HG03520 (cell line): ENCODE measurements at regions not wholly inside any gene's neighbourhood (a gene's known extent, or its start where the extent isn't known, plus 50 kb on each side); places are given as distances from the start of the nearest gene placed in this dataset.
"Not testable (repeated sequence)": the region's sequence is repeated elsewhere in the genome, so short reads cannot be mapped to it uniquely, and the experiment has no call there.

ENCODE experiments used
- ATAC-seq: cut with Tn5 transposase; IDR thresholded peaks from one replicate; pipeline ENCODE4 v1.9.1; 2021; ENCODE audit warnings: mild to moderate bottlenecking, moderate library complexity; ENCODE audit not compliant: unreplicated experiment

DNA sequence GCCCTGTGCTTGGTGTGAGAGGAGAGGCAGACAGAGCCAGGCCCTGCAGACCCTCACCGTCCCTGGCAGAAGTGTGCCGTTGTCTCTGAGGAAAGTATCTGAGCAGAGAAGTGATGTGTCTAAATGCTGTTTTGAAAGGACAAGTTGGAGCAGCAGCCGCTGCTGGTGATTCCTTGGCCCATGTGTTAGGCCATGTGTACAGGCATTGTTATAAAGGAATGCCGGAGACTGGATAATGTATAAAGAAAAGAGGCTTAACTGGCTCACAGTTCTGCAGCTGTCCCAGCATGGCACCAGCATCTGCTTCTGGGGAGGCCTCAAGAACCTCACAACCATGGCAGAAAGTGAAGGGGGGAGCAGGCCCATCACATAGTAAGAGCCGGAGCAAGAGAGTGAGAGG, 334.6 kb upstream of the ATP10A start:
- no peak for ATAC-seq

GRCh38 chr15:26197060-26197459, 333.9 kb upstream of the ATP10A start:
- ATAC-seq = no peak

GRCh38 chr15:26191193-26191592, 328.1 kb upstream of the ATP10A start:
- ATAC-seq = no peak

GRCh38 chr15:26186138-26186537, 323.0 kb upstream of the ATP10A start:
- ATAC-seq = not testable (repeated sequence)

DNA sequence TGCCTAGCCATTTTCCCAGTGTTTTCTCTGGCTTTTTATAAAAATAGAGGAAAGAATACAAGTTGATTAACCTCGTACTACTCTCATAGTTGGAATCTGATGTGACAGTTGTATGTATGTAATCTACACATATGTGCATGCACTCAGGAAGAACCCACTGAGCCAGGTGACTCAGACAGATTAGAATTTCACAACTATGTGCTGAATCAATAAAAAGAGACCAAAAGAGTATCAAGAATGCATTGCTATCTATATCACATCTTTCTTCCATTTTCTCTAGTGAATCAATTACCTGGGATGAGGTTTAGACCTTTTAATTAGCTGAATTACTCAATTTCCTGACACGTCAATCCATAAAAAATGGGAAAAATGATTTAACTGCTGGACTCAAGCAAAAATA, 319.3 kb upstream of the ATP10A start:
- ATAC-seq = no peak

- ATAC-seq = no peak
Measured at GRCh38 chr15:26179906-26180305, 316.8 kb upstream of the ATP10A start.

GRCh38 chr15:26178640-26179220, 315.6 kb upstream of the ATP10A start:
- ATAC-seq = no peak

DNA sequence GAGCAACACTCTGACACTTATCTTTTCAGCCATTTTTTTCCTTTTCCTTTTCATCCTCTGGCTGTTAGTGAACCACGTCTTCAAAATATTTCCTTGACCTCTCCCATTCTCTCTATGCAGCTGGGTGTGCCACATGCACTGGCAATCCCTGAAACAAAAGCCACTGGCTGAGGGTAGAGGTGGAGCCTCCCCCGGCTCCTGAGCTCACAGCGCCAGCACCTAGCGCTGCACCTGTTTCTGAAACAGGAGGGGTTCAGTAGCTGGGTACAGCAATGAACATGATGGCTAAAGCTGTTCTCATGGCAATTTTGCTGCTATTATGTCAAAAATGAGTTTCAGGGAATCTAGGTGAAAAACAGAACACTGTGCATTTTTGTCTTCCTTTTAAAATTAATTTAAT, 314.7 kb upstream of the ATP10A start:
- ATAC-seq = no peak

DNA sequence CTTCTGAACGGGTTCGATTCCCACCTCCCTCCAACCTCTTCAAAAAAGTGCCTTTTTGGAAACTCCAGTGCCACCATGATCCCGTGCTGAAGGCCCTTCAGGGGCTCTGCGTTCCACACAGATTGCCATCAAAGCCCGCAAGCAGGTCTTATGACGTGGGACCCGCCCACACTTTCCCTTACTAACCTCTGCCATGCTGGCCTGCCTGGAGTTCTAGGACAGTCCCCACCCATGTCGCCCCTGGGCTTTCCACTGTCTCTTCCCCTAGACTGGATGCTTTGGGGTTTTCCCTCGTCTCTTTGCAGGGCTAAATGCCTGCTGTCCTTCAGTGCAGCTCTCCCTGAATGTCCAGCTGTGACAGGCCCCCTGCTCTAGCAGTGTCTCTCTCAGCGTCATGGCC, 313.7 kb upstream of the ATP10A start:
- no peak for ATAC-seq

DNA sequence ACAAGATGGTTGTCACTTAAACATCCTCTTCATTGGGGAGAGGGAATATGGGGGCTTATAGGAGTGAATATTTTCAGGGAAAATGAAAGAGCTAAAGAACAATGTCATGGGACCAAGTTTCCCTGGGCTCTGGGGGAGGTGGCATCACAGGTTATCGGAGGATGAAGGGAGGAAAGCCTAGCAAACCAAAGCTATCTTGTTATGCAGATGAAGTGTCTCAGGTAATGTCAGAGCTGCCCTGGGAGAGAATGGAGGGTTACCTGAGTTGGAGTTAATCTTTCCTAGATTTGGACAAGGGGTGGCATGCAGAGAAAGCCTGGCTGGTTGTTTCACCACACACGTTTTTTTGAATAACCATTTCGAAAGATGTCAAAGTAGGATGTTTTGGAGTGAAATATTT, 308.1 kb upstream of the ATP10A start:
- ATAC-seq = no peak

- no peak for ATAC-seq
Measured at GRCh38 chr15:26166429-26166828, 303.3 kb upstream of the ATP10A start.

DNA sequence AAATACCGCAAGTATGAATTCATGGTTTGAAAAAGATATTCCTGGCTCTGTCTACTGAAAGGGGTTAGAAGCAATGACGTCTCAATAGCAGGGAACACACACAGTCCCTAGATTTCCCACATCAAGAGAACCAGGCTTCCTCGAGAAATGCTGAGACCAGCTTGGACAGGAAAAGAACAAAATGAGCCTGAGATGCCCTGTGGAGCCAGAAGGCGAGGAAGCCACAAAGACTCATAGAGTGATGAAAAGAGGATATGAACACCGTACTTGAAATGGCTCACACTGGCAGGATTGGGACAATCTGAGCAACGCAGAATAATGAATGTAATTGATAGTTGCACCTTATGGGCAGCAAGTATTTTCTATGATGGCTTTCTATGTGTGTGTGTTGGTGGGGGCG, 302.4 kb upstream of the ATP10A start:
- ATAC-seq = no peak

GRCh38 chr15:26160343-26160742, 297.2 kb upstream of the ATP10A start:
- no peak for ATAC-seq

GRCh38 chr15:26158176-26158575, 295.0 kb upstream of the ATP10A start:
- ATAC-seq = no peak

DNA sequence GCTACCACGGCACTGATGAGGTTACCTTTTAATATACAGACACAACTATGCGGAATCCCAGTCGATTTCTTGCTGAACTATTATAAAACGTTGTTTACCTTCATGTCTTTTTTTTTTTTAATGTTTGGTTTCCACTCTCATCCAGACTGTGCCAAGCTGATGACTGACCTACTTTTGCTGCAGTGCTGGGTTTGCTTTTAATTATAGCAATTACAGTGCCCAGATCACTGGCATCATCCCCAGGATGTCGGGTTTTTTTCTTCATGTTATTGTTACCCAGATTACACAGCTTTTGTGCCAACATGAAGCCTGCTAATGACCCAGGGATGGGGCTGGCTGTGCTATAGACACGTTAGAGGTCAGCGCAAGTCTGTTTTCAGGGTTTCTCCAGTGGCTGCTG, 294.0 kb upstream of the ATP10A start:
- no peak for ATAC-seq

- no peak for ATAC-seq
Measured at GRCh38 chr15:26156051-26156450, 292.9 kb upstream of the ATP10A start.

- no peak for ATAC-seq
Measured at GRCh38 chr15:26148156-26148860, 285.2 kb upstream of the ATP10A start.

DNA sequence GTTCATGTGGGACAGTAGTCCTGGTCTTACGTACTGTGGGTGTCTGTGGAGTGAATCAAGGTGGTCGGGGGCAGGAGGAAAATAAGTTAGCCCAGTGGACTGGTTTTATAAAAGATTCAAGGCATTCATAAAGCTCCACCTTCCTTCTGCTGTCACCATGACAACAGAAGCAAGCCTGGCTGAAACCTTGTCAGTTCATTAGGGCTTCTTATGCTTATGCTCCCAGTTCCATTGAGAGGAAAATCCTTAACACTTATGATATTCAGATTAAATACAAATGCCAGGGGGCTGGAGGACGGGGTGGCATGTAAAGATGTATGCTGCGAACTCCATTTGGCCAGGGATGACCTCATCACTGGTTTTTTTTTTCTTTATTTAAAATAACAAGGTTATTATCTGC, 283.1 kb upstream of the ATP10A start:
- no peak for ATAC-seq

DNA sequence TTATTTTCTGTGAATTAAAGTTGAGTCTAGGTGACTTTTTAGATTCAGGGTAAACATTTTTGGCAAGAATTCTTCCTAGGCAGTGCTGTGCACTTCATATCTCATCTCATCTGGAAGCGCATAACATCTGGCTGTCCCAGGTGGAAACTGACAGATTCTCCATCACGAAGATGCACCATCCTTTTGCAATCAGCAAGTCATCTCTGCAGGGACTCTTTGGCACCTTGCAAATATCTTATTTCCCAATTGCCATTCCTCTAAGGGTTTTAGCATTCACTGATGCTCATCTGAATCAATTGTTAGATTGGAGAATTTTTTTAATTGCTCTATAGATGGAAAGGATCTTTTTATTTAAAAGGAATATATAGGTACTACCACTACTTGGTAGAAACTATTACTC, 282.7 kb upstream of the ATP10A start:
- no peak for ATAC-seq

GRCh38 chr15:26144836-26145235, 281.7 kb upstream of the ATP10A start:
- no peak for ATAC-seq

DNA sequence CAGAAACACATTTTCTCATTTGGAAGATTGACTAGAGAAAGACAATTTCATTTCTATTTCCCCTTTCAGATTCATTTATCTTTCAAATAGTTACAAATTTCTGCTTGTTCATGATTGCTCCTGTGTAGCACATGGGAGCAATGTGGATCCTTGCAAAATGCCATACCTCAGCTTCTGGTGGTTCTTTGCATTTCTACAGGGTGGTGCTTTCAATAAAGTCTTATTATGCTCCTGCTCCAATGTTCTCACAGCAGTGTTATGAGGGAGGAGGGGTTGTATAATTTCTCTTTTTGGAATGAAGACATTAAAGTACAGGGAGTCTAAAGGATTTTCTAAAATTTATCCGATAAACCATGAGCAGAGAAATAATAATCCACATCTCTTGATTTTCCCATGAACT, 280.1 kb upstream of the ATP10A start:
- no peak for ATAC-seq

- ATAC-seq = no peak
Measured at GRCh38 chr15:26134812-26135211, 271.7 kb upstream of the ATP10A start.

DNA sequence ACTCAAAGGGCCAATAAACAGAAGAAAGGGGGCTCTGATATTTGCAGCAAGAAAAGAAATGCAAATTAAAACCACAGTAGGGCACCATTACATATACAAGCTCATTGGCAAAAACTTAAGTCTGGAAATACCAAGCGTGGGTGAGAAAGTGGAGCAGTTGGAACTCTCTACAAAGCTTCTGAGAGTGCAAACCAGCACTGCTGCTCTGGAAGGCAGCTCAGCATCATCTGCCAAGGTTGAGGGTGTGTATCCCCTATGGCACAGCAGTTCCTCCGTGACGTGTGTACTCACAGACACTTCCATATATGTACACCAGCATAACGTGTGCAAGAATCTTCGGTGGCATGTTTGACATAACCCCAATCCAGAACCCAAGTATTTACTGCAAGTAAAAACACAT, 271.0 kb upstream of the ATP10A start:
- no peak for ATAC-seq
